ENCODE measurements at regions not wholly inside any gene's neighbourhood (a gene's known extent, or its start where the extent isn't known, plus 50 kb on each side); places are given as distances from the start of the nearest gene placed in this dataset.

DNA sequence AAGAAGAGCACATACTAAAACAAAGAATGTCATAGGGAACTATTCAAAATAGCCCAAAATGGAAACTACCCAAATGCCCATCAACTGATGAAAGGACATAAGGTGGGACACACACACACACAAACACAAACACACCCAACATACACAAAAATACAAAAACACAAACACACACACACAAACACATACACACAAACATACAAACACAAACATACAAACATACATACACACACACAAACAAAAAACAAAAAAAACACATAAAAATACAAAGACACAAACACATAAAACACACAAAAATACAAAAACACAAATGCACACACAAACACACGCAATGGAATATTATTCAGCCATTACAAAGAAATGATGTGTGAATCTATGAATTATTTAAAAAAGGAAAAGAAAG lies 203.6 kb downstream of the ERMARD start:
- in situ Hi-C loops (cut with MboI) = no loop called here
- H3K9me2 ChIP-seq (ENCODE audit: insufficient read depth) = no peaks in the 10 kb centered on the region

DNA sequence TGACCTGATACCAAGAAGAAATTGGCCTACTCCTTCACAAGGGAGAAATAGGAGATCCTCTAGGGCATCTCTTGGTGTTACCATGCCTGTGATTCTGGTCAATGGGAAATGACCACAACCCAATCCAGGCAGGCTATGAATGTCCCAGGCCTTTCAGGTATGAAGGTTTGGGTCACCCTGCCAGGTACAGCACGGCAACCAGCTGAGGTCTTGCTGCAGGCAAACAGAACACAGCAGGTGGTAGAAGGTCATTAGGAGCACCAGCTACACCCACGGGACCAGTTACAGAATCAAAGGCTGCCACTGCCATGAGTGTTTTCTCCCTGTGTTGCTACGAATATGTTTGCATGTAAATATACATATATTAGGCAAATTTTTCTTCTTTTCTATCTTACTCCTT lies 202.3 kb downstream of the ERMARD start:
- Histone ChIP-seq H3K9me2 (ENCODE audit: insufficient read depth) (no peaks in the 10 kb centered on the region), H3K36me3 (ENCODE audit: low read depth) (no peaks in the 10 kb centered on the region), H3K27ac (no peak overlapping the region), H3K4me2 (ENCODE audit: unreplicated experiment) (no peak overlapping the region), H2AFZ (no peak overlapping the region), H3K4me1 (ENCODE audit: insufficient read depth) (no peaks in the 10 kb centered on the region), H3K4me3 (no peak overlapping the region), H3K9me3 (ENCODE audit: low read depth) (no peaks in the 10 kb centered on the region), H4K20me1 (ENCODE audit: insufficient read depth) (no peaks in the 10 kb centered on the region), H3K27me3 (replicated peaks; ENCODE audit: insufficient read depth) (0 out of 2 replicates have a peak, but pooled peaks cover 8% of the 10 kb centered on the region), H3K9ac (no peak overlapping the region), H3F3A (ENCODE audit: insufficient read depth) (no peaks in the 10 kb centered on the region), H3K79me2 (ENCODE audit: insufficient read depth) (no peaks in the 10 kb centered on the region)
- DNase-seq = no peak
- 28 to 31% methylated on average over 3 of the region's 3 CpGs for WGBS, 2 experiments (ENCODE audit: low coverage in 1 of 2, low lambda C conversion rate in 2 of 2, missing lambda C conversion rate in 2 of 2)
- in situ Hi-C loops (cut with MboI) = no loop called here
- no peak for TF ChIP-seq EZH2phosphoT487 (IDR thresholded peaks at IDR 0.05; ENCODE audit: insufficient read depth, low read depth)
- no peak for TF ChIP-seq EZH2 (IDR thresholded peaks at IDR 0.05; ENCODE audit: insufficient read depth, poor library complexity, severe bottlenecking)

More for the DNA sequence above, 203.6 kb downstream of the ERMARD start:
- TF ChIP-seq EZH2 (IDR thresholded peaks at IDR 0.05; ENCODE audit: insufficient read depth, poor library complexity, severe bottlenecking) = no peak
- no peak for TF ChIP-seq EZH2phosphoT487 (IDR thresholded peaks at IDR 0.05; ENCODE audit: insufficient read depth, low read depth)
- Histone ChIP-seq H3K4me2 (ENCODE audit: unreplicated experiment) (no peak overlapping the region), H3K27me3 (replicated peaks; ENCODE audit: insufficient read depth) (peaks cover 11% of the 10 kb centered on the region; the same call in 1 of the 2 replicates), H2AFZ (no peak overlapping the region), H3K36me3 (ENCODE audit: low read depth) (no peaks in the 10 kb centered on the region), H3K4me3 (no peak overlapping the region), H3K9me3 (ENCODE audit: low read depth) (no peaks in the 10 kb centered on the region), H3K9ac (no peak overlapping the region), H3K27ac (no peak overlapping the region), H4K20me1 (ENCODE audit: insufficient read depth) (no peaks in the 10 kb centered on the region), H3K4me1 (ENCODE audit: insufficient read depth) (no peaks in the 10 kb centered on the region), H3F3A (ENCODE audit: insufficient read depth) (no peaks in the 10 kb centered on the region), H3K79me2 (ENCODE audit: insufficient read depth) (no peaks in the 10 kb centered on the region)
- WGBS, 2 experiments (ENCODE audit: low coverage in 1 of 2, low lambda C conversion rate in 2 of 2, missing lambda C conversion rate in 2 of 2) = 70 to 77% methylated on average over 1 of the region's 1 CpG
- no peak for DNase-seq

DNA sequence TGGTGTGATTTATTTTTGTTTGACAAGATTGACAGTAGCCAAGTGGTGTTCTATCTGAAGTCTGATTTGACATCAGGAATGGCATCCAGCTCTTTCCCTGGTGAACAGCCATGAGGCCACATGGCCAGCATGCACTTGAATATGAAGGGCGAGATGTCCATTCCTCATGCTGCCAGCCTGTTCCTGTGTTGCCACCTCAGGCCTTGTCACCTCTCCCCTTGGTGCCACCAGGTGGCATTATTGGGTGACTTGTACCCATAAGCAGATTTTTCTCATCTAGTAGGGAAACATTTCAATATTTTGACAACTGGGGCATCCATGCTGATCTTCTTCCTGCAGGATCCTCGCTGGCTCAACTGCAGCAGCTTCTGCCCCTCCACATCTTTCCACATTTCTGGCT lies 199.1 kb downstream of the ERMARD start:
- H3K4me3 ChIP-seq = no peak overlapping the region
- no peaks in the 10 kb centered on the region for H3K9me2 ChIP-seq (ENCODE audit: insufficient read depth)
- in situ Hi-C loops (cut with MboI) = no loop called here
- no peak overlapping the region for H3K4me2 ChIP-seq (ENCODE audit: unreplicated experiment)
- H2AFZ ChIP-seq = no peak overlapping the region
- H3K36me3 ChIP-seq (ENCODE audit: low read depth) = no peaks in the 10 kb centered on the region
- no peaks in the 10 kb centered on the region for H4K20me1 ChIP-seq (ENCODE audit: insufficient read depth)
- peak; percentile 27 for DNase-seq
- no peaks in the 10 kb centered on the region for H3K79me2 ChIP-seq (ENCODE audit: insufficient read depth)
- 0 out of 2 replicates have a peak, but pooled peaks cover 7% of the 10 kb centered on the region for H3K27me3 ChIP-seq (replicated peaks; ENCODE audit: insufficient read depth)
- WGBS, 2 experiments (ENCODE audit: low coverage in 1 of 2, low lambda C conversion rate in 2 of 2, missing lambda C conversion rate in 2 of 2) = 20 to 21% methylated on average over 2 of the region's 2 CpGs
- no peaks in the 10 kb centered on the region for H3K4me1 ChIP-seq (ENCODE audit: insufficient read depth)
- TF ChIP-seq EZH2phosphoT487 (IDR thresholded peaks at IDR 0.05; ENCODE audit: insufficient read depth, low read depth) = no peak
- no peaks in the 10 kb centered on the region for H3K9me3 ChIP-seq (ENCODE audit: low read depth)
- H3K27ac ChIP-seq = no peak overlapping the region
- no peak overlapping the region for H3K9ac ChIP-seq
- no peaks in the 10 kb centered on the region for H3F3A ChIP-seq (ENCODE audit: insufficient read depth)

DNA sequence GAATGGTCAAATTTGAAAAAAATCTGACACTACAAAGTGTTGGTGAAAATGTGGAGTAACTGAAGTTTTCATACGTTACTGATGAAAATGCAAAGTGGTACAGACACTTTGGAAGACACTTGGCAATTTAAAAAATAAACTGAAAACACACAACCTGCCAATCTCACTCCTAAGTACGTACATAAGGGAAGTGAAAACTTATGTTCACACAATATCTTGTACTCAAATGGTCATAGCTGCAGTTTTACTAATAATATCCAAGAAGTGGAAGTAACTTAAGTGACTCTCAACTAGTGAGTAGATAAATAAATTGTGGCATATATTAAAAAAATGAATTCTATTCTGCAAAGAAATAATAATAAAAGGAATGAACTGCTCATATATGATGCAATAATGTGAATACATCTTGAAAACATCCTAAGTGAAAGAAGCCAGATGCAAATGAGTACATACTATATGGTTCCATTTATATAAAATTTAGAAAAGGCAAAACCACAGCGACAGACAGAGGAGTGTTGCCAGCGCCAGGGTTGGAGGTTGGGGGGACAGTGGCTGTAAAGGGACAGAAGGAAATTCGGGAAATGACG lies 198.2 kb downstream of the ERMARD start:
- Histone ChIP-seq H3K27me3 (replicated peaks; ENCODE audit: insufficient read depth) (0 out of 2 replicates have a peak, but pooled peaks cover 7% of the 10 kb centered on the region), H3K9me3 (ENCODE audit: low read depth) (no peaks in the 10 kb centered on the region), H3K27ac (no peak overlapping the region), H3K4me1 (ENCODE audit: insufficient read depth) (no peaks in the 10 kb centered on the region), H3K36me3 (ENCODE audit: low read depth) (no peaks in the 10 kb centered on the region), H3F3A (ENCODE audit: insufficient read depth) (no peaks in the 10 kb centered on the region), H3K9me2 (ENCODE audit: insufficient read depth) (no peaks in the 10 kb centered on the region), H2AFZ (no peak overlapping the region), H3K4me3 (no peak overlapping the region), H3K4me2 (ENCODE audit: unreplicated experiment) (no peak overlapping the region), H4K20me1 (ENCODE audit: insufficient read depth) (no peaks in the 10 kb centered on the region), H3K9ac (no peak overlapping the region), H3K79me2 (ENCODE audit: insufficient read depth) (no peaks in the 10 kb centered on the region)
- in situ Hi-C loops (cut with MboI) = no loop called here
- WGBS, 2 experiments (ENCODE audit: low coverage in 1 of 2, low lambda C conversion rate in 2 of 2, missing lambda C conversion rate in 2 of 2) = 29 to 43% methylated on average over 6 of the region's 6 CpGs
- DNase-seq = no peak
- TF ChIP-seq EZH2 (IDR thresholded peaks at IDR 0.05; ENCODE audit: insufficient read depth, poor library complexity, severe bottlenecking) (no peak), EZH2phosphoT487 (IDR thresholded peaks at IDR 0.05; ENCODE audit: insufficient read depth, low read depth) (no peak)

DNA sequence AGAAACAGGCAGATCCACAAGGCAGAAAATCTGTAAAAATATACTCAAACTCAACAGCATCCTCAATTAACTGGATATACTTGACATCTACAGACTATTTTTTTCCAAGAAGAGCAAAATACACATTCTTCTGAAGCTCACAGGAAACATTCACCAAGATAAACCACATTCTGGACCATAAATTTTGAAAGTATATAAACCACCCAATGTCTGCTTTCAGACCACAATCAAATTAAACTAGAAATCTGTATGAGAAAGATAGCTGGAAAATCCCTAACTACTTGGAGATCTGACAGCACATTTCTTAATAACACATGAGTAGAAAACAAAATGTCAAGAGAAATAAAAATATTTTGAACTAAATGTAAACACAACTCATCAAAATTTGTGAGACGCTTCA lies 195.5 kb downstream of the ERMARD start:
- in situ Hi-C loops (cut with MboI) = no loop called here
- no peak overlapping the region for H3K27ac ChIP-seq

More for the DNA sequence above, 195.5 kb downstream of the ERMARD start:
- Histone ChIP-seq H2AFZ (no peak overlapping the region), H3K27me3 (replicated peaks; ENCODE audit: insufficient read depth) (0 out of 2 replicates have a peak, but pooled peaks cover 7% of the 10 kb centered on the region), H3K4me2 (ENCODE audit: unreplicated experiment) (no peak overlapping the region), H3K79me2 (ENCODE audit: insufficient read depth) (no peaks in the 10 kb centered on the region), H3K9me2 (ENCODE audit: insufficient read depth) (no peaks in the 10 kb centered on the region), H3K36me3 (ENCODE audit: low read depth) (no peaks in the 10 kb centered on the region), H3K9me3 (ENCODE audit: low read depth) (no peaks in the 10 kb centered on the region), H3K4me1 (ENCODE audit: insufficient read depth) (no peaks in the 10 kb centered on the region), H3F3A (ENCODE audit: insufficient read depth) (no peaks in the 10 kb centered on the region), H4K20me1 (ENCODE audit: insufficient read depth) (no peaks in the 10 kb centered on the region), H3K4me3 (no peak overlapping the region), H3K9ac (no peak overlapping the region)
- WGBS, 2 experiments (ENCODE audit: low coverage in 1 of 2, low lambda C conversion rate in 2 of 2, missing lambda C conversion rate in 2 of 2) = 39 to 54% methylated on average over 1 of the region's 1 CpG
- DNase-seq = no peak
- no peak for TF ChIP-seq EZH2 (IDR thresholded peaks at IDR 0.05; ENCODE audit: insufficient read depth, poor library complexity, severe bottlenecking)
- TF ChIP-seq EZH2phosphoT487 (IDR thresholded peaks at IDR 0.05; ENCODE audit: insufficient read depth, low read depth) = no peak
